HG03354 (cell line): ENCODE measurements at regions not wholly inside any gene's neighbourhood (a gene's known extent, or its start where the extent isn't known, plus 50 kb on each side); places are given as distances from the start of the nearest gene placed in this dataset.

Experiments used
- ATAC-seq: cut with Tn5 transposase; IDR thresholded peaks from one replicate; pipeline ENCODE4 v1.9.1; 2021; ENCODE audit warnings: mild to moderate bottlenecking; ENCODE audit not compliant: unreplicated experiment, poor library complexity, severe bottlenecking

- no peak for ATAC-seq
These were observed 64.3 kb upstream of the LRRC3B start for GRCh38 chr3:26558257-26558656.

DNA sequence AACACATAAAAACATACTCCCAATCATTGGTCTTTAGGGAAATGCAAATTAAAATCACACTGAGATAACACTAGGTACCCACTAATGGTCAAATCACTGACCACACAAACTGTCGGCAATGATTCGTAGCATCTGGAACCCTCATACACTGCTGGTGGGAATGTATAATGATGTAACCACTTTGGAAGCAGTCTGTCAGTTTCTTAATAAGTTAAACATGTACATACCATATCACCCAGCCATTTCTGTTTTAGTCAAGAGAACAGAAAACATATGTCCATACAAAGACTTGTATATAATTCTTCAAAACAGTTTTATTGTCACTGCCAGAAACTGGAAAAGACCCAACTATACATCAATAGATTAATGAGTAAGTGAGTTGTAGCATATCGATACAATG, 63.3 kb upstream of the LRRC3B start:
- no peak for ATAC-seq

GRCh38 chr3:26560081-26560480, 62.5 kb upstream of the LRRC3B start:
- ATAC-seq, result no peak

DNA sequence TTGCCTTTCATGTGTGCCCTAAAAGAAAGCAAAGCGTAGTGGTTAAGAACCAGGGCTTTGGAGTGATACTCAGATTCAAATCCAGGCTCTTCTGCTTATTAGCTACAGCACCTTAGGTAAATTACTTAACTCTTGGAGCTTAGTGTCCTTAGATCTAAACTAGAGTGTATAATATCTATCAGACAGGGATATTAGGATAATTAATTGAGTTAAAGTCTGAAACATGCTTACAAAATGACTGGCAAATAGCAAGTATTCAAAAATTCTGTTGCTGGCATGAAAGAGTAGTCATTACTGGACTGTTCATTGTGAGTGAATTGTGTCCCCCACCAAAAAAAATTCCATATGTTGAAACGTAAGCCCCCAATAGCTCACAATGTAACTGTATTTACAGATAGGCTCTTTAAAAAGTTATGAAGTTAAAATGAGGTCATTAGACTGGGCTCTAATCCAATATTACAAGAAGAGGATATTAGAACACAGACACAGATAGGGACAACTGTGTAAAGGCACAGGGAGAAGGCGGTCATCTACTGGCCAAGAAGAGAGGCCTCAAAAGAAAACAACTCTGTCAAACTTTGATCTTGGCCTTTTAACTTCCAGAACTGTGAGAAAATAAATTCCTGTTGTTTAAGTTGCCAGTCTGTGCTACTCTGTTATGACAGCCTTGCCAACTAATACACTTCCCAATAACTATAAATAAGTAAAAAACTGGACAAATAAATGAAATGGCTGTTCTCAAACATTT, 60.4 kb upstream of the LRRC3B start:
- no peak for ATAC-seq
